GM12878 (cell line): ENCODE measurements at regions not wholly inside any gene's neighbourhood (a gene's known extent, or its start where the extent isn't known, plus 50 kb on each side); places are given as distances from the start of the nearest gene placed in this dataset.

Source experiments
- CTCF ChIP-seq, 3 experiments: IDR thresholded peaks in 2 of 3; conservative IDR thresholded peaks in 1 of 3; 2 replicates each; pipeline ENCODE4 v1.5.1; 2011; ENCODE audit warnings: low read depth in 3 of 3, low read length in 3 of 3, mild to moderate bottlenecking in 3 of 3, control low read depth in 2 of 3, moderate library complexity in 2 of 3, inconsistent platforms in 1 of 3, mixed read lengths in 1 of 3; ENCODE audit not compliant: control insufficient read depth in 2 of 3, insufficient read depth in 1 of 3; ENCODE audit errors: extremely low read depth in 1 of 3
- HCFC1 ChIP-seq: fragments of 150-350 bp; IDR thresholded peaks from 2 replicates; pipeline ENCODE4 v1.6.1; 2014; ENCODE audit warnings: low read length
- POLR2A ChIP-seq: IDR thresholded peaks from 2 replicates; pipeline ENCODE4 v1.6.1; 2011; ENCODE audit warnings: low read depth, mild to moderate bottlenecking, low read length
- SREBF1 ChIP-seq: IDR thresholded peaks from 2 replicates; pipeline ENCODE4 v1.6.1; 2012; ENCODE audit warnings: mild to moderate bottlenecking, low read length
- ZNF274 ChIP-seq: IDR thresholded peaks from one replicate; pipeline ENCODE4 v1.8.0; 2011; ENCODE audit not compliant: insufficient read length, insufficient read depth

DNA sequence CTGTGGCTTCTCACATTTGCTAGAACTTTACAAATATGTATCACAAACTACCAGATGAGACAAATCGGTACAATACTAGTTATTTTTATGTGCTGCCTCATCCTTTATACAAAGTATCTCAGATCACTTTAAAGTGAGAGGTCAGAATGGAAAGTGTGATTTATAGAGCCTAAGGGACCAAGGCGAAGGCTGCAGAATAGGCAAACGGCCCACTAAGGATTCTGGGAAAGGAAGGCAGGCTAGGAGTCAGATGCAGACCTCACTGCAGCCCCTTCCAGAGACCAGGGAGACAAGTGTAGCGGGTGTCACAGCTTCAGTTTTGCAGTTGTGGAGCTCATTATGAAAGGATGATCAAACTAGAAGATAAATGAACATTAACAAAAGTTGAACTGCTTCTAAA is 190.6 kb downstream of the HIBADH start:
- no peak for TF ChIP-seq CTCF (IDR thresholded peaks at IDR 0.05 in 2 of 3, conservative IDR thresholded peaks at IDR 0.05 in 1 of 3; ENCODE audit: control insufficient read depth in 2 of 3, extremely low read depth in 1 of 3, insufficient read depth in 1 of 3, low read depth in 3 of 3, low read length in 3 of 3)
- TF ChIP-seq POLR2A = no peak
- TF ChIP-seq HCFC1 = no peak
- TF ChIP-seq SREBF1 = no peak
- TF ChIP-seq ZNF274 = no peak
